Adrenal gland (tissue), 5 donors: ENCODE measurements at regions not wholly inside any gene's neighbourhood (a gene's known extent, or its start where the extent isn't known, plus 50 kb on each side); places are given as distances from the start of the nearest gene placed in this dataset.

ENCODE experiments used
- CTCF ChIP-seq, 6 experiments: fragments of 450-650 bp in 4 of 6; fragments of 200-600 bp in 2 of 6; sonication (generic) in 1 of 6; IDR thresholded peaks; 1 replicate in 5 of 6; 2 replicates in 1 of 6; pipeline versions ENCODE4 v1.5.1 to v1.8.0; 2016 to 2021; ENCODE audit warnings: antibody characterized with exemption in 6 of 6, mild to moderate bottlenecking in 2 of 6, moderate library complexity in 1 of 6
- POLR2A ChIP-seq, 2 donors: fragments of 450-650 bp; IDR thresholded peaks; one replicate each; pipeline ENCODE4 v1.6.1; 2017; ENCODE audit warnings: antibody characterized with exemption in 2 of 2, mild to moderate bottlenecking in 2 of 2, moderate library complexity in 1 of 2
- donor health status: DM: no; HTN: no; CAD: no.

- TF ChIP-seq CTCF (IDR thresholded peaks at IDR 0.05) (no peak), POLR2A (IDR thresholded peaks at IDR 0.05) (no peak)
These were observed 380.1 kb upstream of the KITLG start for GRCh38 chr12:88960213-88960878.
